ENCODE measurements at regions not wholly inside any gene's neighbourhood (a gene's known extent, or its start where the extent isn't known, plus 50 kb on each side); places are given as distances from the start of the nearest gene placed in this dataset.

- H3K27me3 ChIP-seq: no peaks in the 10 kb centered on the region
- H3K4me1 ChIP-seq (ENCODE audit: low read depth): no peaks in the 10 kb centered on the region
- H3K9me3 ChIP-seq (ENCODE audit: low read depth): no peaks in the 10 kb centered on the region
- H3K36me3 ChIP-seq: no peaks in the 10 kb centered on the region
- no peak for DNase-seq (ENCODE audit: low read depth in 1 of 2, low spot score in 1 of 2)
- no peak overlapping the region for H3K4me3 ChIP-seq
- H3K27ac ChIP-seq: no peak overlapping the region
- no peak for TF ChIP-seq CTCF (IDR thresholded peaks at IDR 0.05; ENCODE audit: low read depth, low read length)
Measured at GRCh38 chr2:120535081-120535480, 189.1 kb downstream of the INHBB start.

- H3K27me3 ChIP-seq: no peaks in the 10 kb centered on the region
- no peak for TF ChIP-seq CTCF (IDR thresholded peaks at IDR 0.05; ENCODE audit: low read depth, low read length)
- H3K27ac ChIP-seq: no peak overlapping the region
- no peaks in the 10 kb centered on the region for H3K4me1 ChIP-seq (ENCODE audit: low read depth)
- H3K9me3 ChIP-seq (ENCODE audit: low read depth): no peaks in the 10 kb centered on the region
- H3K36me3 ChIP-seq: no peaks in the 10 kb centered on the region
- no peak for DNase-seq (ENCODE audit: low read depth in 1 of 2, low spot score in 1 of 2)
- no peak overlapping the region for H3K4me3 ChIP-seq
Measured at GRCh38 chr2:120536141-120536540, 190.2 kb downstream of the INHBB start.

- Histone ChIP-seq H3K27ac (no peak overlapping the region), H3K36me3 (no peaks in the 10 kb centered on the region), H3K4me3 (no peak overlapping the region), H3K9me3 (ENCODE audit: low read depth) (no peaks in the 10 kb centered on the region), H3K4me1 (ENCODE audit: low read depth) (no peaks in the 10 kb centered on the region), H3K27me3 (peaks cover 6% of the 10 kb centered on the region)
- no peak for DNase-seq (ENCODE audit: low read depth in 1 of 2, low spot score in 1 of 2)
- no peak for TF ChIP-seq CTCF (IDR thresholded peaks at IDR 0.05; ENCODE audit: low read depth, low read length)
Measured at GRCh38 chr2:120538691-120539423, 192.9 kb downstream of the INHBB start.

- TF ChIP-seq CTCF (IDR thresholded peaks at IDR 0.05; ENCODE audit: low read depth, low read length): no peak
- DNase-seq (ENCODE audit: low read depth in 1 of 2, low spot score in 1 of 2): no peak
- no peaks in the 10 kb centered on the region for H3K4me1 ChIP-seq (ENCODE audit: low read depth)
- H3K4me3 ChIP-seq: no peak overlapping the region
- H3K36me3 ChIP-seq: no peaks in the 10 kb centered on the region
- peaks cover 6% of the 10 kb centered on the region for H3K27me3 ChIP-seq
- H3K27ac ChIP-seq: no peak overlapping the region
- H3K9me3 ChIP-seq (ENCODE audit: low read depth): no peaks in the 10 kb centered on the region
Measured at GRCh38 chr2:120539424-120539936, 193.5 kb downstream of the INHBB start.

- Histone ChIP-seq H3K27ac (no peak overlapping the region), H3K27me3 (peaks cover 6% of the 10 kb centered on the region)
- DNase-seq (ENCODE audit: low read depth in 1 of 2, low spot score in 1 of 2): peak in 1 of 2 donors; percentile 98
Measured at GRCh38 chr2:120539937-120540718, 194.2 kb downstream of the INHBB start.

More at GRCh38 chr2:120539937-120540718, 194.2 kb downstream of the INHBB start:
- Histone ChIP-seq H3K4me3 (no peak overlapping the region), H3K9me3 (ENCODE audit: low read depth) (no peaks in the 10 kb centered on the region), H3K4me1 (ENCODE audit: low read depth) (no peaks in the 10 kb centered on the region), H3K36me3 (no peaks in the 10 kb centered on the region)
- TF ChIP-seq CTCF (IDR thresholded peaks at IDR 0.05; ENCODE audit: low read depth, low read length): no peak

Measured in cardiac muscle cell (in vitro differentiated cells and primary cell).